GM23338 (cell line): ENCODE measurements at regions not wholly inside any gene's neighbourhood (a gene's known extent, or its start where the extent isn't known, plus 50 kb on each side); places are given as distances from the start of the nearest gene placed in this dataset.
A peak's percentile ranks its signal among the peaks of the same experiment; 100 is the strongest.

ENCODE experiments used
- ATAC-seq: fragments of 200-7000 bp; cut with Tn5 transposase; 3 replicates; pipeline ENCODE4 v1.9.1; 2020
- DNase-seq: peaks from one replicate; pipeline ENCODE4 v3.0.0-alpha.2; 2015; ENCODE audit warnings: low spot score
- H2AFZ ChIP-seq: fragments of 200-600 bp; sonication (generic); 2 replicates; pipeline ENCODE4 v1.8.0; 2016; ENCODE audit warnings: antibody characterized with exemption, mild to moderate bottlenecking, moderate library complexity
- H3F3A ChIP-seq: fragments of 200-600 bp; sonication (generic); replicated peaks from 2 replicates; pipeline ENCODE4 v1.8.0; 2017; ENCODE audit warnings: antibody characterized with exemption, mixed run types, low read depth
- H3K27ac ChIP-seq: fragments of 200-600 bp; sonication (generic); 2 replicates; pipeline ENCODE4 v1.6.1; 2016; ENCODE audit warnings: low read depth
- H3K27me3 ChIP-seq: fragments of 200-600 bp; sonication (generic); 2 replicates; pipeline ENCODE4 v1.8.0; 2016; ENCODE audit warnings: mild to moderate bottlenecking, mixed run types, moderate library complexity; ENCODE audit not compliant: insufficient read depth
- H3K36me3 ChIP-seq: fragments of 200-600 bp; sonication (generic); 2 replicates; pipeline ENCODE4 v1.8.0; 2016; ENCODE audit warnings: mild to moderate bottlenecking; ENCODE audit not compliant: insufficient read depth
- H3K4me1 ChIP-seq: fragments of 200-600 bp; sonication (generic); 2 replicates; pipeline ENCODE4 v1.8.0; 2016; ENCODE audit warnings: mild to moderate bottlenecking, moderate library complexity; ENCODE audit not compliant: insufficient read depth
- H3K4me2 ChIP-seq: fragments of 200-600 bp; sonication (generic); 2 replicates; pipeline ENCODE4 v1.7.1; 2017; ENCODE audit warnings: mixed run types
- H3K4me3 ChIP-seq: fragments of 200-600 bp; sonication (generic); 2 replicates; pipeline ENCODE4 v1.6.1; 2016; ENCODE audit warnings: mixed run types
- H3K79me2 ChIP-seq: fragments of 200-600 bp; sonication (generic); replicated peaks from 2 replicates; pipeline ENCODE4 v1.8.0; 2017; ENCODE audit warnings: mild to moderate bottlenecking; ENCODE audit not compliant: insufficient read depth
- H3K9me2 ChIP-seq: fragments of 200-600 bp; sonication (generic); 2 replicates; pipeline ENCODE4 v1.8.0; 2017; ENCODE audit not compliant: insufficient read depth
- H4K20me1 ChIP-seq: fragments of 200-600 bp; sonication (generic); replicated peaks from 2 replicates; pipeline ENCODE4 v1.8.0; 2017; ENCODE audit warnings: mild to moderate bottlenecking; ENCODE audit not compliant: insufficient read depth
- H3K27ac Mint-ChIP-seq: 2 replicates; pipeline ENCODE4 v1.8.0; 2020; ENCODE audit warnings: inconsistent platforms, mild to moderate bottlenecking, moderate library complexity, mixed read lengths
- H3K27me3 Mint-ChIP-seq: 3 replicates; pipeline ENCODE4 v1.8.0; 2022; ENCODE audit warnings: low read depth, mild to moderate bottlenecking, moderate library complexity, mixed read lengths, inconsistent platforms; ENCODE audit not compliant: insufficient read depth, poor library complexity
- H3K36me3 Mint-ChIP-seq: 3 replicates; pipeline ENCODE4 v1.8.0; 2021; ENCODE audit warnings: low read depth, mild to moderate bottlenecking, inconsistent platforms, moderate library complexity, mixed read lengths
- H3K4me1 Mint-ChIP-seq: 3 replicates; pipeline ENCODE4 v1.8.0; 2020; ENCODE audit warnings: mild to moderate bottlenecking, inconsistent platforms, mixed read lengths
- H3K4me3 Mint-ChIP-seq: 3 replicates; pipeline ENCODE4 v1.8.0; 2021; ENCODE audit warnings: moderate library complexity, mild to moderate bottlenecking, inconsistent platforms, mixed read lengths
- H3K9me3 Mint-ChIP-seq: 3 replicates; pipeline ENCODE4 v1.8.0; 2020; ENCODE audit warnings: moderate library complexity, mild to moderate bottlenecking, inconsistent platforms, mixed read lengths
- NANOG ChIP-seq: IDR thresholded peaks from 2 replicates; pipeline ENCODE4 v1.6.1; 2016; ENCODE audit warnings: antibody characterized with exemption, borderline replicate concordance
- ZNF114 ChIP-seq: fragments of 250-450 bp; sonication (Bioruptor Pico); IDR thresholded peaks from 2 replicates; pipeline ENCODE4 v1.5.0; 2020; ENCODE audit warnings: mild to moderate bottlenecking, moderate library complexity
- ZNF331 ChIP-seq: fragments of 250-450 bp; sonication (Bioruptor Pico); IDR thresholded peaks from 2 replicates; pipeline ENCODE4 v1.5.0; 2020; ENCODE audit warnings: low read depth, mild to moderate bottlenecking, moderate library complexity
- TF ChIP-seq, protein P1 (sequence below): fragments of 250-450 bp; sonication (Bioruptor Pico); IDR thresholded peaks from 2 replicates; pipeline ENCODE4 v1.5.0; 2020; ENCODE audit warnings: mild to moderate bottlenecking, moderate library complexity
- TF ChIP-seq, protein P2 (sequence below): IDR thresholded peaks from one replicate; pipeline ENCODE4 v1.6.1; 2018; ENCODE audit warnings: antibody characterized with exemption; ENCODE audit not compliant: unreplicated experiment

DNA sequence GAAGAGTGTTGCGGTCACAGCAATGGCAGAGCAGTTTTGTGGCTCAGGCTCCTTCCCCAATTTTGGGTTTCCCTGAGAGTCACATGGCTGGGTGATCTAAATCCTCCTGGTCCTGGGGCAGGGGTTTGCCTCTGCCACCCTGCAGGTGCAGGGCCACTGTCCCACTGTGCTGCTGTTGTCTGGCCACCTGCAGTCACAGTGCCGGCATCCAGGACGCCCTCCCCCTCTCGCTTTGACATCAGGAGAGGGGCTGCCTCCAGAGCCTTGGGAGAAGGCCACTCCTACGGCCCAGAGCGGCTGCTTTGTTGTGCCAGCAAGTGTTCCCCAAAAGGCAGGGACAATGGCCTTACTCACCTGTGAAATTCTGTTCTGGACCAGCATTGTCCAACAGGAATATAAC lies 449.0 kb downstream of the QKI start (continued):
- TF ChIP-seq, protein P1, sequence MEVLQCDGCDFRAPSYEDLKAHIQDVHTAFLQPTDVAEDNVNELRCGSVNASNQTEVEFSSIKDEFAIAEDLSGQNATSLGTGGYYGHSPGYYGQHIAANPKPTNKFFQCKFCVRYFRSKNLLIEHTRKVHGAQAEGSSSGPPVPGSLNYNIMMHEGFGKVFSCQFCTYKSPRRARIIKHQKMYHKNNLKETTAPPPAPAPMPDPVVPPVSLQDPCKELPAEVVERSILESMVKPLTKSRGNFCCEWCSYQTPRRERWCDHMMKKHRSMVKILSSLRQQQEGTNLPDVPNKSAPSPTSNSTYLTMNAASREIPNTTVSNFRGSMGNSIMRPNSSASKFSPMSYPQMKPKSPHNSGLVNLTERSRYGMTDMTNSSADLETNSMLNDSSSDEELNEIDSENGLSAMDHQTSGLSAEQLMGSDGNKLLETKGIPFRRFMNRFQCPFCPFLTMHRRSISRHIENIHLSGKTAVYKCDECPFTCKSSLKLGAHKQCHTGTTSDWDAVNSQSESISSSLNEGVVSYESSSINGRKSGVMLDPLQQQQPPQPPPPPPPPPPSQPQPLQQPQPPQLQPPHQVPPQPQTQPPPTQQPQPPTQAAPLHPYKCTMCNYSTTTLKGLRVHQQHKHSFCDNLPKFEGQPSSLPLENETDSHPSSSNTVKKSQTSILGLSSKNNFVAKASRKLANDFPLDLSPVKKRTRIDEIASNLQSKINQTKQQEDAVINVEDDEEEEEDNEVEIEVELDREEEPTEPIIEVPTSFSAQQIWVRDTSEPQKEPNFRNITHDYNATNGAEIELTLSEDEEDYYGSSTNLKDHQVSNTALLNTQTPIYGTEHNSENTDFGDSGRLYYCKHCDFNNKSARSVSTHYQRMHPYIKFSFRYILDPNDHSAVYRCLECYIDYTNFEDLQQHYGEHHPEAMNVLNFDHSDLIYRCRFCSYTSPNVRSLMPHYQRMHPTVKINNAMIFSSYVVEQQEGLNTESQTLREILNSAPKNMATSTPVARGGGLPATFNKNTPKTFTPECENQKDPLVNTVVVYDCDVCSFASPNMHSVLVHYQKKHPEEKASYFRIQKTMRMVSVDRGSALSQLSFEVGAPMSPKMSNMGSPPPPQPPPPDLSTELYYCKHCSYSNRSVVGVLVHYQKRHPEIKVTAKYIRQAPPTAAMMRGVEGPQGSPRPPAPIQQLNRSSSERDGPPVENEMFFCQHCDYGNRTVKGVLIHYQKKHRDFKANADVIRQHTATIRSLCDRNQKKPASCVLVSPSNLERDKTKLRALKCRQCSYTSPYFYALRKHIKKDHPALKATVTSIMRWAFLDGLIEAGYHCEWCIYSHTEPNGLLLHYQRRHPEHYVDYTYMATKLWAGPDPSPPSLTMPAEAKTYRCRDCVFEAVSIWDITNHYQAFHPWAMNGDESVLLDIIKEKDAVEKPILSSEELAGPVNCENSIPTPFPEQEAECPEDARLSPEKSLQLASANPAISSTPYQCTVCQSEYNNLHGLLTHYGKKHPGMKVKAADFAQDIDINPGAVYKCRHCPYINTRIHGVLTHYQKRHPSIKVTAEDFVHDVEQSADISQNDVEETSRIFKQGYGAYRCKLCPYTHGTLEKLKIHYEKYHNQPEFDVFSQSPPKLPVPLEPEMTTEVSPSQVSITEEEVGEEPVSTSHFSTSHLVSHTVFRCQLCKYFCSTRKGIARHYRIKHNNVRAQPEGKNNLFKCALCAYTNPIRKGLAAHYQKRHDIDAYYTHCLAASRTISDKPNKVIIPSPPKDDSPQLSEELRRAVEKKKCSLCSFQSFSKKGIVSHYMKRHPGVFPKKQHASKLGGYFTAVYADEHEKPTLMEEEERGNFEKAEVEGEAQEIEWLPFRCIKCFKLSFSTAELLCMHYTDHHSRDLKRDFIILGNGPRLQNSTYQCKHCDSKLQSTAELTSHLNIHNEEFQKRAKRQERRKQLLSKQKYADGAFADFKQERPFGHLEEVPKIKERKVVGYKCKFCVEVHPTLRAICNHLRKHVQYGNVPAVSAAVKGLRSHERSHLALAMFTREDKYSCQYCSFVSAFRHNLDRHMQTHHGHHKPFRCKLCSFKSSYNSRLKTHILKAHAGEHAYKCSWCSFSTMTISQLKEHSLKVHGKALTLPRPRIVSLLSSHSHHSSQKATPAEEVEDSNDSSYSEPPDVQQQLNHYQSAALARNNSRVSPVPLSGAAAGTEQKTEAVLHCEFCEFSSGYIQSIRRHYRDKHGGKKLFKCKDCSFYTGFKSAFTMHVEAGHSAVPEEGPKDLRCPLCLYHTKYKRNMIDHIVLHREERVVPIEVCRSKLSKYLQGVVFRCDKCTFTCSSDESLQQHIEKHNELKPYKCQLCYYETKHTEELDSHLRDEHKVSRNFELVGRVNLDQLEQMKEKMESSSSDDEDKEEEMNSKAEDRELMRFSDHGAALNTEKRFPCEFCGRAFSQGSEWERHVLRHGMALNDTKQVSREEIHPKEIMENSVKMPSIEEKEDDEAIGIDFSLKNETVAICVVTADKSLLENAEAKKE (CRISPR knock-in tag), result no peak

DNA sequence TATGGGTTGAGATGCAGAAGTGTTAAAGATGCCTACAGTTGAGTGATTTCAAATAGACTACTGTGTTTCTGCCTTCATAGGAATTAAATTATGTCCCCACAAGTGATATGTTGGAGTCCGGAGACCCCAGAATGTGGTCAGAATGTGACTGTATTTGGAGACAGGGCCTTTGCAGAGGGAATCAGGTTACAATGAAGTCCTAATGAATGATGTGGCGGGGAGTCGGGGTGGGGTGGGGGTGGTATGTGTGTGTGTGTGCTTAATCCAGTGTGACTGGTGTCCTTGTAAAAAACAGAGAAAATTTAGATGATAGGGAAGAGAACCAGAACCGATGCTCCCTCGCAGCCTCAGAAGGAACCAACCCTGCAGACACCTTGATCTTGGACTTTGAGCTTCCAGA lies 448.2 kb downstream of the QKI start:
- Histone ChIP-seq H3F3A (no peaks in the 10 kb centered on the region), H3K4me2 (no peak overlapping the region), H3K36me3 (no peaks in the 10 kb centered on the region), H3K27me3 (no peaks in the 10 kb centered on the region), H3K4me1 (0 out of 2 replicates have a peak, but pooled peaks cover 2% of the 10 kb centered on the region), H4K20me1 (no peaks in the 10 kb centered on the region), H3K4me3 (no peak overlapping the region), H3K79me2 (no peaks in the 10 kb centered on the region), H3K27ac (no peak overlapping the region), H2AFZ (no peak overlapping the region), H3K9me2 (no peaks in the 10 kb centered on the region)
- DNase-seq (no peak), ATAC-seq (no peak)
- Mint-ChIP-seq H3K27ac (peak overlapping the region; percentile 44; the same call in 1 of the 2 replicates), H3K4me1 (peaks cover 18% of the 10 kb centered on the region), H3K36me3 (no peaks in the 10 kb centered on the region), H3K4me3 (no peak overlapping the region), H3K27me3 (peaks cover 3% of the 10 kb centered on the region), H3K9me3 (no peaks in the 10 kb centered on the region)
- TF ChIP-seq, protein P2, sequence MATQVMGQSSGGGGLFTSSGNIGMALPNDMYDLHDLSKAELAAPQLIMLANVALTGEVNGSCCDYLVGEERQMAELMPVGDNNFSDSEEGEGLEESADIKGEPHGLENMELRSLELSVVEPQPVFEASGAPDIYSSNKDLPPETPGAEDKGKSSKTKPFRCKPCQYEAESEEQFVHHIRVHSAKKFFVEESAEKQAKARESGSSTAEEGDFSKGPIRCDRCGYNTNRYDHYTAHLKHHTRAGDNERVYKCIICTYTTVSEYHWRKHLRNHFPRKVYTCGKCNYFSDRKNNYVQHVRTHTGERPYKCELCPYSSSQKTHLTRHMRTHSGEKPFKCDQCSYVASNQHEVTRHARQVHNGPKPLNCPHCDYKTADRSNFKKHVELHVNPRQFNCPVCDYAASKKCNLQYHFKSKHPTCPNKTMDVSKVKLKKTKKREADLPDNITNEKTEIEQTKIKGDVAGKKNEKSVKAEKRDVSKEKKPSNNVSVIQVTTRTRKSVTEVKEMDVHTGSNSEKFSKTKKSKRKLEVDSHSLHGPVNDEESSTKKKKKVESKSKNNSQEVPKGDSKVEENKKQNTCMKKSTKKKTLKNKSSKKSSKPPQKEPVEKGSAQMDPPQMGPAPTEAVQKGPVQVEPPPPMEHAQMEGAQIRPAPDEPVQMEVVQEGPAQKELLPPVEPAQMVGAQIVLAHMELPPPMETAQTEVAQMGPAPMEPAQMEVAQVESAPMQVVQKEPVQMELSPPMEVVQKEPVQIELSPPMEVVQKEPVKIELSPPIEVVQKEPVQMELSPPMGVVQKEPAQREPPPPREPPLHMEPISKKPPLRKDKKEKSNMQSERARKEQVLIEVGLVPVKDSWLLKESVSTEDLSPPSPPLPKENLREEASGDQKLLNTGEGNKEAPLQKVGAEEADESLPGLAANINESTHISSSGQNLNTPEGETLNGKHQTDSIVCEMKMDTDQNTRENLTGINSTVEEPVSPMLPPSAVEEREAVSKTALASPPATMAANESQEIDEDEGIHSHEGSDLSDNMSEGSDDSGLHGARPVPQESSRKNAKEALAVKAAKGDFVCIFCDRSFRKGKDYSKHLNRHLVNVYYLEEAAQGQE, result no peak
- no peak for TF ChIP-seq NANOG
- TF ChIP-seq ZNF114, result no peak
- no peak for TF ChIP-seq ZNF331
- TF ChIP-seq, protein P1 (CRISPR knock-in tag), result no peak
